Progenitor cell of endocrine pancreas (in vitro differentiated cells): ENCODE measurements at regions not wholly inside any gene's neighbourhood (a gene's known extent, or its start where the extent isn't known, plus 50 kb on each side); places are given as distances from the start of the nearest gene placed in this dataset.

ENCODE experiments used
- DNase-seq: peaks from one replicate; pipeline ENCODE4 v3.0.0; 2021; ENCODE audit warnings: low spot score; ENCODE audit not compliant: unreplicated experiment
- H3K27ac Mint-ChIP-seq: 2 replicates; pipeline ENCODE4 v1.8.0; 2021; ENCODE audit warnings: mild to moderate bottlenecking, moderate library complexity, mixed read lengths
- H3K27me3 Mint-ChIP-seq: 2 replicates; pipeline ENCODE4 v1.8.0; 2021; ENCODE audit warnings: mixed read lengths
- H3K36me3 Mint-ChIP-seq: 2 replicates; pipeline ENCODE4 v1.8.0; 2022; ENCODE audit warnings: mixed read lengths; ENCODE audit not compliant: insufficient read depth
- H3K4me1 Mint-ChIP-seq: 2 replicates; pipeline ENCODE4 v1.8.0; 2021; ENCODE audit warnings: low read depth, mixed read lengths
- H3K4me3 Mint-ChIP-seq: 2 replicates; pipeline ENCODE4 v1.8.0; 2021; ENCODE audit warnings: low read depth, mild to moderate bottlenecking, moderate library complexity, mixed read lengths
- H3K9me3 Mint-ChIP-seq: 2 replicates; pipeline ENCODE4 v1.8.0; 2021; ENCODE audit warnings: low read depth, mixed read lengths
- TF ChIP-seq, protein P1 (sequence below): fragments of 200-600 bp; sonication (generic); IDR thresholded peaks from one replicate; pipeline ENCODE4 v1.5.0; 2021; ENCODE audit warnings: antibody characterized with exemption, mild to moderate bottlenecking; ENCODE audit not compliant: unreplicated experiment

DNA sequence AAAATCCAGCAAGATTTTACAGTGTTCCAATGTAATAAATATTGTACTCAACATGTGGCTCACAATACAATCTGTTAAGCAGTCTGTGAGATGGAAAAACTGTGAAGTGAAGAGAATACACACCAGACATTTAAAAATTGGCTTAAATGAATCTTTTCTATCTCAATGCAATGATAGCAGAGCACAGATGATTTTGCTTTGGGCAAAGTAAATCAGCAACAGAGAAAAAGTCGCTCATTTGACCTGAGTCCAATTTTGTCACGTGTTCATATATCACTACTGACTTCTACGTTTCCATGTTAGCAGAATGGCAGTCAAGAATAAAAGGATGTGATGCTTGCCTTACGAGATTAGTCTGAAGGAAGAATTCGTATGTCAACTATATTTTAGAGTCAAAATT, 506.7 kb downstream of the POM121L12 start:
- TF ChIP-seq, protein P1, sequence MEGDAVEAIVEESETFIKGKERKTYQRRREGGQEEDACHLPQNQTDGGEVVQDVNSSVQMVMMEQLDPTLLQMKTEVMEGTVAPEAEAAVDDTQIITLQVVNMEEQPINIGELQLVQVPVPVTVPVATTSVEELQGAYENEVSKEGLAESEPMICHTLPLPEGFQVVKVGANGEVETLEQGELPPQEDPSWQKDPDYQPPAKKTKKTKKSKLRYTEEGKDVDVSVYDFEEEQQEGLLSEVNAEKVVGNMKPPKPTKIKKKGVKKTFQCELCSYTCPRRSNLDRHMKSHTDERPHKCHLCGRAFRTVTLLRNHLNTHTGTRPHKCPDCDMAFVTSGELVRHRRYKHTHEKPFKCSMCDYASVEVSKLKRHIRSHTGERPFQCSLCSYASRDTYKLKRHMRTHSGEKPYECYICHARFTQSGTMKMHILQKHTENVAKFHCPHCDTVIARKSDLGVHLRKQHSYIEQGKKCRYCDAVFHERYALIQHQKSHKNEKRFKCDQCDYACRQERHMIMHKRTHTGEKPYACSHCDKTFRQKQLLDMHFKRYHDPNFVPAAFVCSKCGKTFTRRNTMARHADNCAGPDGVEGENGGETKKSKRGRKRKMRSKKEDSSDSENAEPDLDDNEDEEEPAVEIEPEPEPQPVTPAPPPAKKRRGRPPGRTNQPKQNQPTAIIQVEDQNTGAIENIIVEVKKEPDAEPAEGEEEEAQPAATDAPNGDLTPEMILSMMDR, result no peak
- Mint-ChIP-seq H3K4me3 (no peak overlapping the region), H3K4me1 (peaks cover 8% of the 10 kb centered on the region)

More for the DNA sequence above, 506.7 kb downstream of the POM121L12 start:
- Mint-ChIP-seq H3K27ac (no peak overlapping the region), H3K36me3 (no peaks in the 10 kb centered on the region), H3K9me3 (no peaks in the 10 kb centered on the region), H3K27me3 (no peaks in the 10 kb centered on the region)
- DNase-seq, result no peak
